B cell (primary cell): ENCODE measurements at regions not wholly inside any gene's neighbourhood (a gene's known extent, or its start where the extent isn't known, plus 50 kb on each side); places are given as distances from the start of the nearest gene placed in this dataset.

Experiments
- ATAC-seq: fragments of 200-7000 bp; cut with Tn5 transposase; one replicate; pipeline ENCODE4 v1.10.0; 2021; ENCODE audit warnings: low read depth, mild to moderate bottlenecking, moderate number of reproducible peaks, moderate library complexity
- CTCF ChIA-PET: fragments of 350-600 bp; sonication (Branson Sonifier 250); formaldehyde crosslinking; loops from one replicate; lab custom pipeline; 2021; ENCODE audit warnings: antibody characterized with exemption, inconsistent platforms; lab: Charles Lee
- POLR2A ChIA-PET: fragments of 350-600 bp; sonication (Branson Sonifier 250); formaldehyde crosslinking; loops from one replicate; lab custom pipeline; 2021; ENCODE audit warnings: antibody characterized with exemption; lab: Charles Lee
- DNase-seq: peaks from one replicate; pipeline ENCODE4 v3.0.0; 2013
- H2AFZ ChIP-seq: 2 replicates; pipeline ENCODE4 v1.6.1; 2012; ENCODE audit warnings: mild to moderate bottlenecking, low read depth, low read length; ENCODE audit not compliant: insufficient read depth, poor library complexity, severe bottlenecking
- H3K27ac ChIP-seq, 2 donors: 1 replicate in 1 of 2; 2 replicates in 1 of 2; pipeline ENCODE4 v1.5.1; 2012 to 2013; ENCODE audit warnings: low read length in 2 of 2, mild to moderate bottlenecking in 2 of 2, moderate library complexity in 1 of 2
- H3K27me3 ChIP-seq, 4 experiments: fragments of 200-600 bp in 1 of 4; sonication (generic) in 1 of 4; replicated peaks in 1 of 4; 1 replicate in 2 of 4; 2 replicates in 2 of 4; pipeline versions ENCODE4 v1.6.1 to v1.7.0; 2013 to 2016; ENCODE audit warnings: low read length in 3 of 4, mild to moderate bottlenecking in 2 of 4, mixed read lengths in 1 of 4, moderate library complexity in 1 of 4; ENCODE audit not compliant: insufficient read depth in 4 of 4, control insufficient read depth in 3 of 4; ENCODE audit errors: control extremely low read depth in 1 of 4
- H3K36me3 ChIP-seq, 2 experiments: replicated peaks in 1 of 2; 1 replicate in 1 of 2; 2 replicates in 1 of 2; pipeline versions ENCODE4 v1.6.1 to v1.7.1; 2013; ENCODE audit warnings: low read length in 1 of 2; ENCODE audit not compliant: insufficient read depth in 2 of 2, control insufficient read depth in 1 of 2; ENCODE audit errors: control extremely low read depth in 1 of 2, extremely low read depth in 1 of 2
- H3K4me1 ChIP-seq, 2 donors: fragments of 200-600 bp in 1 of 2; sonication (generic) in 1 of 2; 1 replicate in 1 of 2; 2 replicates in 1 of 2; pipeline versions ENCODE4 v1.5.1 to v1.6.1; 2013 to 2017; ENCODE audit warnings: low read length in 2 of 2; ENCODE audit not compliant: control insufficient read depth in 2 of 2, insufficient read depth in 2 of 2
- H3K4me2 ChIP-seq: replicated peaks from 2 replicates; pipeline ENCODE3; 2012; ENCODE audit warnings: mild to moderate bottlenecking, low read depth, low read length; ENCODE audit not compliant: poor library complexity, severe bottlenecking
- H3K4me3 ChIP-seq, 5 experiments: fragments of 200-600 bp in 1 of 5; sonication (generic) in 1 of 5; 1 replicate in 3 of 5; 2 replicates in 2 of 5; pipeline versions ENCODE4 v1.5.1 to v1.7.0; 2011 to 2016; ENCODE audit warnings: low read length in 4 of 5, mild to moderate bottlenecking in 4 of 5, low read depth in 2 of 5, control low read depth in 1 of 5, moderate library complexity in 1 of 5; ENCODE audit not compliant: insufficient read depth in 1 of 5; ENCODE audit errors: control extremely low read depth in 1 of 5, extremely low read depth in 1 of 5
- H3K79me2 ChIP-seq: fragments of 200-600 bp; sonication (generic); one replicate; pipeline ENCODE4 v1.6.0; 2016; ENCODE audit warnings: low read length; ENCODE audit not compliant: control insufficient read depth, insufficient read depth
- H3K9ac ChIP-seq: fragments of 200-600 bp; sonication (generic); 2 replicates; pipeline ENCODE4 v1.6.1; 2017; ENCODE audit warnings: mild to moderate bottlenecking, low read length, moderate library complexity
- H3K9me3 ChIP-seq, 3 donors: one replicate each; pipeline versions ENCODE4 v1.6.1 to v1.7.1; 2013; ENCODE audit warnings: low read length in 2 of 3; ENCODE audit not compliant: control insufficient read depth in 2 of 3, insufficient read depth in 1 of 3; ENCODE audit errors: control extremely low read depth in 1 of 3
- H4K20me1 ChIP-seq: 2 replicates; pipeline ENCODE4 v1.6.0; 2012; ENCODE audit warnings: mild to moderate bottlenecking, low read length; ENCODE audit not compliant: insufficient read depth, control insufficient read depth, poor library complexity, severe bottlenecking
- H3K27ac Mint-ChIP-seq: one replicate; pipeline ENCODE4 v1.8.0; 2021; ENCODE audit warnings: mixed read lengths
- H3K27me3 Mint-ChIP-seq: one replicate; pipeline ENCODE4 v1.8.0; 2021; ENCODE audit warnings: mixed read lengths
- H3K4me1 Mint-ChIP-seq: one replicate; pipeline ENCODE4 v1.8.0; 2021; ENCODE audit warnings: mixed read lengths
- H3K4me3 Mint-ChIP-seq: one replicate; pipeline ENCODE4 v1.8.0; 2021; ENCODE audit warnings: mixed read lengths
- H3K9me3 Mint-ChIP-seq: one replicate; pipeline ENCODE4 v1.8.0; 2022; ENCODE audit warnings: mixed read lengths; ENCODE audit not compliant: insufficient read depth
- CTCF ChIP-seq: fragments of 200-600 bp; IDR thresholded peaks from one replicate; pipeline ENCODE4 v1.8.0; 2022; ENCODE audit warnings: antibody characterized with exemption, mild to moderate bottlenecking
- EZH2 ChIP-seq: IDR thresholded peaks from 2 replicates; pipeline ENCODE4 v1.6.1; 2012; ENCODE audit warnings: borderline replicate concordance, low read depth, mild to moderate bottlenecking, moderate library complexity, low read length; ENCODE audit not compliant: insufficient read depth, poor library complexity, severe bottlenecking
- WGBS: methylation state at CpG from one replicate; pipeline ENCODE4 v1.1.5; 2013; ENCODE audit warnings: missing lambda C conversion rate; ENCODE audit not compliant: insufficient coverage; 5-methylcytosine and 5-hydroxymethylcytosine counted together
- intact Hi-C: fragments of 100-400 bp; cut with micrococcal nuclease; formaldehyde crosslinking; loops from one replicate; pipeline ENCODE4 v1.10.0; 2022

- Histone ChIP-seq H3K4me2 (no peak overlapping the region), H3K27ac (no peak overlapping the region), H2AFZ (no peak overlapping the region), H3K9me3 (peaks cover 0 to 10% (median 0%) of the 10 kb centered on the region in 3 donors), H4K20me1 (no peaks in the 10 kb centered on the region), H3K4me3 (no peak overlapping the region), H3K4me1 (no peaks in the 10 kb centered on the region), H3K27me3 (no peaks in the 10 kb centered on the region), H3K36me3 (no peaks in the 10 kb centered on the region), H3K79me2 (no peaks in the 10 kb centered on the region), H3K9ac (no peak overlapping the region)
- TF ChIP-seq EZH2 (no peak), CTCF (no peak)
- H3K9me3 Mint-ChIP-seq: peaks cover 3% of the 10 kb centered on the region
- H3K4me1 Mint-ChIP-seq: no peaks in the 10 kb centered on the region
- WGBS: 83% methylated on average over 1 of the region's 1 CpG
- ChIA-PET CTCF (no interaction called here), POLR2A (no interaction called here)
- H3K4me3 Mint-ChIP-seq: no peak overlapping the region
- peaks cover 8% of the 10 kb centered on the region for H3K27me3 Mint-ChIP-seq
- no peak overlapping the region for H3K27ac Mint-ChIP-seq
- ATAC-seq (no peak), DNase-seq (no peak)
- intact Hi-C loops: no loop called here
Measured at GRCh38 chr20:56798634-56799033, 169.5 kb downstream of the TFAP2C start.

- DNase-seq (no peak), ATAC-seq (no peak)
- no peaks in the 10 kb centered on the region for H4K20me1 ChIP-seq
- TF ChIP-seq CTCF: no peak
- no peak for TF ChIP-seq EZH2
- Mint-ChIP-seq H3K9me3 (peaks cover 3% of the 10 kb centered on the region), H3K4me1 (no peaks in the 10 kb centered on the region), H3K27ac (no peak overlapping the region), H3K4me3 (no peak overlapping the region), H3K27me3 (peaks cover 4% of the 10 kb centered on the region)
- no peak overlapping the region for H3K9ac ChIP-seq
- no CpG with 5 or more reads among the region's 2 CpGs for WGBS
- H3K27me3 ChIP-seq: no peaks in the 10 kb centered on the region
- peaks cover 0 to 10% (median 0%) of the 10 kb centered on the region in 3 donors for H3K9me3 ChIP-seq
- H3K27ac ChIP-seq: no peak overlapping the region
- no peaks in the 10 kb centered on the region for H3K4me1 ChIP-seq
- intact Hi-C loops: no loop called here
- ChIA-PET CTCF (no interaction called here), POLR2A (no interaction called here)
- no peak overlapping the region for H3K4me3 ChIP-seq
- H3K79me2 ChIP-seq: no peaks in the 10 kb centered on the region
- no peak overlapping the region for H2AFZ ChIP-seq
- H3K36me3 ChIP-seq: no peaks in the 10 kb centered on the region
- no peak overlapping the region for H3K4me2 ChIP-seq
Measured at GRCh38 chr20:56799187-56799586, 170.1 kb downstream of the TFAP2C start.
